Neural cell (in vitro differentiated cells): ENCODE measurements at regions not wholly inside any gene's neighbourhood (a gene's known extent, or its start where the extent isn't known, plus 50 kb on each side); places are given as distances from the start of the nearest gene placed in this dataset.

Experiments used
- EP300 ChIP-seq: fragments of 450-650 bp; conservative IDR thresholded peaks from 2 replicates; pipeline ENCODE4 v1.6.1; 2014; ENCODE audit warnings: antibody characterized with exemption, mild to moderate bottlenecking, moderate library complexity; ENCODE audit not compliant: poor library complexity, severe bottlenecking
- EZH2 ChIP-seq: fragments of 200-600, 300-800 bp; shearing (Covaris generic), sonication (generic); IDR thresholded peaks from 2 replicates; pipeline ENCODE4 v1.6.1; 2014; ENCODE audit warnings: antibody characterized with exemption, low read length, borderline replicate concordance, mild to moderate bottlenecking; ENCODE audit not compliant: insufficient read depth, poor library complexity, severe bottlenecking
- MXI1 ChIP-seq: fragments of 450-650 bp; conservative IDR thresholded peaks from 2 replicates; pipeline ENCODE4 v1.6.1; 2014; ENCODE audit warnings: antibody characterized with exemption, mild to moderate bottlenecking; ENCODE audit not compliant: poor library complexity, severe bottlenecking
- POLR2AphosphoS5 ChIP-seq: IDR thresholded peaks from 2 replicates; pipeline ENCODE4 v1.6.1; 2012
- SMC3 ChIP-seq: fragments of 450-650 bp; conservative IDR thresholded peaks from 2 replicates; pipeline ENCODE4 v1.6.1; 2014; ENCODE audit warnings: antibody characterized with exemption, mild to moderate bottlenecking, moderate library complexity; ENCODE audit not compliant: poor library complexity
- TAF1 ChIP-seq: IDR thresholded peaks from 2 replicates; pipeline ENCODE4 v1.6.1; 2012; ENCODE audit warnings: low read depth
- TF ChIP-seq, protein P1 (sequence below): fragments of 450-650 bp; IDR thresholded peaks from 2 replicates; pipeline ENCODE4 v1.5.1; 2014; ENCODE audit warnings: antibody characterized with exemption, mild to moderate bottlenecking, moderate library complexity; ENCODE audit not compliant: poor library complexity, severe bottlenecking
- TF ChIP-seq, protein P2 (sequence below): IDR thresholded peaks from 2 replicates; pipeline ENCODE4 v1.6.1; 2012; ENCODE audit warnings: borderline replicate concordance

DNA sequence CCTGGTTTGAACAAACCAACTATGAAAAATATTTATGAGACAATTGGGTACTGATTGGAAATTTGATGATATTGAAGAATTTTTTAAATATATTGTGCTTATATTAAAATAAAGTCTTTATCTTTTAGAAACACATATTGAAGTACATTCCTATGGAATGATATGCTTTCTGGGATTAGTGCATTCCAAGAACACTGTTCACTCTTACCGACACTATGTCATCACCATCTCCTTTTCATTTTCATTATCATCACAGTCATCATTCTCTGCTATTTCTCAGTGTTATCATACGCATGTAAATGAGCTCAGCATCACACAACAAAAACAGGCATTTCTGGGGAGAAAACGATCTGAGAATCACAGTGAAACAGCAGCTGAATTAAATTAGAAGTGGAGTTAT lies 513.3 kb upstream of the CCDC196 start:
- TF ChIP-seq, protein P1, sequence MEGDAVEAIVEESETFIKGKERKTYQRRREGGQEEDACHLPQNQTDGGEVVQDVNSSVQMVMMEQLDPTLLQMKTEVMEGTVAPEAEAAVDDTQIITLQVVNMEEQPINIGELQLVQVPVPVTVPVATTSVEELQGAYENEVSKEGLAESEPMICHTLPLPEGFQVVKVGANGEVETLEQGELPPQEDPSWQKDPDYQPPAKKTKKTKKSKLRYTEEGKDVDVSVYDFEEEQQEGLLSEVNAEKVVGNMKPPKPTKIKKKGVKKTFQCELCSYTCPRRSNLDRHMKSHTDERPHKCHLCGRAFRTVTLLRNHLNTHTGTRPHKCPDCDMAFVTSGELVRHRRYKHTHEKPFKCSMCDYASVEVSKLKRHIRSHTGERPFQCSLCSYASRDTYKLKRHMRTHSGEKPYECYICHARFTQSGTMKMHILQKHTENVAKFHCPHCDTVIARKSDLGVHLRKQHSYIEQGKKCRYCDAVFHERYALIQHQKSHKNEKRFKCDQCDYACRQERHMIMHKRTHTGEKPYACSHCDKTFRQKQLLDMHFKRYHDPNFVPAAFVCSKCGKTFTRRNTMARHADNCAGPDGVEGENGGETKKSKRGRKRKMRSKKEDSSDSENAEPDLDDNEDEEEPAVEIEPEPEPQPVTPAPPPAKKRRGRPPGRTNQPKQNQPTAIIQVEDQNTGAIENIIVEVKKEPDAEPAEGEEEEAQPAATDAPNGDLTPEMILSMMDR = no peak
- TF ChIP-seq EZH2 (no peak), SMC3 (no peak), POLR2AphosphoS5 (no peak), EP300 (no peak), TAF1 (no peak), MXI1 (no peak)
- TF ChIP-seq, protein P2, sequence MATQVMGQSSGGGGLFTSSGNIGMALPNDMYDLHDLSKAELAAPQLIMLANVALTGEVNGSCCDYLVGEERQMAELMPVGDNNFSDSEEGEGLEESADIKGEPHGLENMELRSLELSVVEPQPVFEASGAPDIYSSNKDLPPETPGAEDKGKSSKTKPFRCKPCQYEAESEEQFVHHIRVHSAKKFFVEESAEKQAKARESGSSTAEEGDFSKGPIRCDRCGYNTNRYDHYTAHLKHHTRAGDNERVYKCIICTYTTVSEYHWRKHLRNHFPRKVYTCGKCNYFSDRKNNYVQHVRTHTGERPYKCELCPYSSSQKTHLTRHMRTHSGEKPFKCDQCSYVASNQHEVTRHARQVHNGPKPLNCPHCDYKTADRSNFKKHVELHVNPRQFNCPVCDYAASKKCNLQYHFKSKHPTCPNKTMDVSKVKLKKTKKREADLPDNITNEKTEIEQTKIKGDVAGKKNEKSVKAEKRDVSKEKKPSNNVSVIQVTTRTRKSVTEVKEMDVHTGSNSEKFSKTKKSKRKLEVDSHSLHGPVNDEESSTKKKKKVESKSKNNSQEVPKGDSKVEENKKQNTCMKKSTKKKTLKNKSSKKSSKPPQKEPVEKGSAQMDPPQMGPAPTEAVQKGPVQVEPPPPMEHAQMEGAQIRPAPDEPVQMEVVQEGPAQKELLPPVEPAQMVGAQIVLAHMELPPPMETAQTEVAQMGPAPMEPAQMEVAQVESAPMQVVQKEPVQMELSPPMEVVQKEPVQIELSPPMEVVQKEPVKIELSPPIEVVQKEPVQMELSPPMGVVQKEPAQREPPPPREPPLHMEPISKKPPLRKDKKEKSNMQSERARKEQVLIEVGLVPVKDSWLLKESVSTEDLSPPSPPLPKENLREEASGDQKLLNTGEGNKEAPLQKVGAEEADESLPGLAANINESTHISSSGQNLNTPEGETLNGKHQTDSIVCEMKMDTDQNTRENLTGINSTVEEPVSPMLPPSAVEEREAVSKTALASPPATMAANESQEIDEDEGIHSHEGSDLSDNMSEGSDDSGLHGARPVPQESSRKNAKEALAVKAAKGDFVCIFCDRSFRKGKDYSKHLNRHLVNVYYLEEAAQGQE = no peak
